GM19455 (cell line): ENCODE measurements at regions not wholly inside any gene's neighbourhood (a gene's known extent, or its start where the extent isn't known, plus 50 kb on each side); places are given as distances from the start of the nearest gene placed in this dataset.
"Not testable (repeated sequence)": the region's sequence is repeated elsewhere in the genome, so short reads cannot be mapped to it uniquely, and the experiment has no call there.

ENCODE experiments used
- ATAC-seq: cut with Tn5 transposase; IDR thresholded peaks from one replicate; pipeline ENCODE4 v1.9.1; 2021; ENCODE audit not compliant: unreplicated experiment

GRCh38 chrY:20891440-20892160 is 135.7 kb downstream of the RPS4Y2 start:
- ATAC-seq, result peak; percentile 95

GRCh38 chrY:20925350-20926091 is 169.6 kb downstream of the RPS4Y2 start:
- ATAC-seq, result not testable (repeated sequence)

GRCh38 chrY:20929691-20930342 is 173.9 kb downstream of the RPS4Y2 start:
- no peak for ATAC-seq

- not testable (repeated sequence) for ATAC-seq
These were observed 180.9 kb downstream of the RPS4Y2 start for GRCh38 chrY:20936709-20937251.

- ATAC-seq, result no peak
These were observed 205.6 kb downstream of the RPS4Y2 start for GRCh38 chrY:20961512-20961911.

- no peak for ATAC-seq
These were observed 211.9 kb downstream of the RPS4Y2 start for GRCh38 chrY:20967828-20968227.

- ATAC-seq, result no peak
These were observed 212.3 kb downstream of the RPS4Y2 start for GRCh38 chrY:20968237-20968636.

GRCh38 chrY:20971371-20971770 is 215.5 kb downstream of the RPS4Y2 start:
- ATAC-seq, result no peak

GRCh38 chrY:20986037-20986436 is 230.1 kb downstream of the RPS4Y2 start:
- no peak for ATAC-seq

GRCh38 chrY:20990123-20990522 is 234.2 kb downstream of the RPS4Y2 start:
- ATAC-seq, result no peak

- peak; percentile 98 for ATAC-seq
These were observed 235.1 kb downstream of the RPS4Y2 start for GRCh38 chrY:20990869-20991548.

GRCh38 chrY:20997355-20997754 is 241.4 kb downstream of the RPS4Y2 start:
- no peak for ATAC-seq

GRCh38 chrY:20998016-20998415 is 242.1 kb downstream of the RPS4Y2 start:
- no peak for ATAC-seq

- no peak for ATAC-seq
These were observed 242.6 kb downstream of the RPS4Y2 start for GRCh38 chrY:20998483-20998882.

- no peak for ATAC-seq
These were observed 245.2 kb downstream of the RPS4Y2 start for GRCh38 chrY:21001102-21001501.

- no peak for ATAC-seq
These were observed 247.2 kb downstream of the RPS4Y2 start for GRCh38 chrY:21003059-21003458.

- no peak for ATAC-seq
These were observed 249.6 kb downstream of the RPS4Y2 start for GRCh38 chrY:21005531-21005930.

- ATAC-seq, result no peak
These were observed 265.9 kb downstream of the RPS4Y2 start for GRCh38 chrY:21021811-21022210.

- no peak for ATAC-seq
These were observed 266.6 kb downstream of the RPS4Y2 start for GRCh38 chrY:21022326-21023044.

- ATAC-seq, result no peak
These were observed 268.0 kb downstream of the RPS4Y2 start for GRCh38 chrY:21023906-21024305.
